SK-N-SH treated with all-trans-retinoic acid at 6 μM for 48 hours (cell line): ENCODE measurements at regions not wholly inside any gene's neighbourhood (a gene's known extent, or its start where the extent isn't known, plus 50 kb on each side); places are given as distances from the start of the nearest gene placed in this dataset.

ENCODE experiments used
- ATAC-seq: fragments of 200-7000 bp; cut with Tn5 transposase; 3 replicates; pipeline ENCODE4 v1.9.1; 2020; ENCODE audit warnings: mild to moderate bottlenecking, moderate library complexity
- ARNTL ChIP-seq: fragments of 450-650 bp; formaldehyde crosslinking; IDR thresholded peaks from 2 replicates; pipeline ENCODE4 v1.5.0; 2020; ENCODE audit warnings: low read depth, mild to moderate bottlenecking, moderate library complexity, borderline replicate concordance
- BACH2 ChIP-seq: fragments of 250-450 bp; sonication (Bioruptor Pico); IDR thresholded peaks from 2 replicates; pipeline ENCODE4 v1.9.0; 2021; ENCODE audit warnings: mild to moderate bottlenecking, borderline replicate concordance
- CSDC2 ChIP-seq: fragments of 250-450 bp; sonication (Bioruptor Pico); IDR thresholded peaks from 2 replicates; pipeline ENCODE4 v1.5.0; 2020; ENCODE audit warnings: mild to moderate bottlenecking, moderate library complexity
- ESRRG ChIP-seq: fragments of 250-450 bp; sonication (Bioruptor Pico); IDR thresholded peaks from 2 replicates; pipeline ENCODE4 v1.6.1; 2021; ENCODE audit warnings: mild to moderate bottlenecking
- GLIS3 ChIP-seq: fragments of 250-450 bp; sonication (Bioruptor Pico); IDR thresholded peaks from 2 replicates; pipeline ENCODE4 v1.5.0; 2020; ENCODE audit warnings: mild to moderate bottlenecking, moderate library complexity
- ISL1 ChIP-seq: fragments of 250-450 bp; sonication (Bioruptor Pico); IDR thresholded peaks from 2 replicates; pipeline ENCODE4 v2.1.2; 2022; ENCODE audit warnings: mild to moderate bottlenecking, moderate library complexity
- OSR1 ChIP-seq: fragments of 250-450 bp; sonication (Bioruptor Pico); IDR thresholded peaks from 2 replicates; pipeline ENCODE4 v1.8.0; 2022; ENCODE audit warnings: moderate library complexity, mild to moderate bottlenecking, inconsistent platforms
- PPARA ChIP-seq: fragments of 250-450 bp; sonication (Bioruptor Pico); IDR thresholded peaks from 2 replicates; pipeline ENCODE4 v1.5.0; 2020; ENCODE audit warnings: mild to moderate bottlenecking, borderline replicate concordance
- SNAI2 ChIP-seq: fragments of 250-450 bp; sonication (Bioruptor Pico); IDR thresholded peaks from 2 replicates; pipeline ENCODE4 v1.5.0; 2020; ENCODE audit warnings: mild to moderate bottlenecking, moderate library complexity
- TCF4 ChIP-seq: fragments of 250-450 bp; sonication (Bioruptor Pico); IDR thresholded peaks from 2 replicates; pipeline ENCODE4 v1.8.0; 2021; ENCODE audit warnings: mild to moderate bottlenecking, moderate library complexity, borderline replicate concordance
- ZC3H10 ChIP-seq: fragments of 250-450 bp; sonication (Bioruptor Pico); IDR thresholded peaks from 2 replicates; pipeline ENCODE4 v1.5.1; 2021; ENCODE audit warnings: mild to moderate bottlenecking, moderate library complexity
- ZFP3 ChIP-seq: fragments of 250-450 bp; sonication (Bioruptor Pico); IDR thresholded peaks from 2 replicates; pipeline ENCODE4 v1.5.0; 2020; ENCODE audit warnings: mild to moderate bottlenecking, moderate library complexity
- ZFP30 ChIP-seq: fragments of 450-650 bp; formaldehyde crosslinking; IDR thresholded peaks from 2 replicates; pipeline ENCODE4 v1.5.0; 2022; ENCODE audit warnings: mild to moderate bottlenecking, moderate library complexity
- ZNF565 ChIP-seq: fragments of 450-650 bp; formaldehyde crosslinking; conservative IDR thresholded peaks from 2 replicates; pipeline ENCODE4 v1.5.0; 2020; ENCODE audit warnings: low read depth, mild to moderate bottlenecking, moderate library complexity
- ZNF70 ChIP-seq: fragments of 450-650 bp; formaldehyde crosslinking; IDR thresholded peaks from 2 replicates; pipeline ENCODE4 v1.5.0; 2020; ENCODE audit warnings: mild to moderate bottlenecking, moderate library complexity
- ZNF8 ChIP-seq: fragments of 450-650 bp; formaldehyde crosslinking; IDR thresholded peaks from 2 replicates; pipeline ENCODE4 v1.5.0; 2020; ENCODE audit warnings: mild to moderate bottlenecking, moderate library complexity
- TF ChIP-seq, protein P1 (sequence below): fragments of 250-450 bp; sonication (Bioruptor Pico); IDR thresholded peaks from 2 replicates; pipeline ENCODE4 v1.8.0; 2020; ENCODE audit warnings: mild to moderate bottlenecking, moderate library complexity, borderline replicate concordance
- TF ChIP-seq, protein P2 (sequence below): fragments of 250-450 bp; sonication (Bioruptor Pico); IDR thresholded peaks from 2 replicates; pipeline ENCODE4 v1.5.1; 2021; ENCODE audit warnings: mild to moderate bottlenecking, moderate library complexity
- TF ChIP-seq, protein P3 (sequence below): fragments of 250-450 bp; sonication (Bioruptor Pico); IDR thresholded peaks from 2 replicates; pipeline ENCODE4 v1.8.0; 2021; ENCODE audit warnings: low read depth, mild to moderate bottlenecking, moderate library complexity, borderline replicate concordance
- TF ChIP-seq, protein P4 (sequence below): fragments of 250-450 bp; sonication (Bioruptor Pico); IDR thresholded peaks from 2 replicates; pipeline ENCODE4 v1.5.1; 2020; ENCODE audit warnings: low read depth, mild to moderate bottlenecking, moderate library complexity

DNA sequence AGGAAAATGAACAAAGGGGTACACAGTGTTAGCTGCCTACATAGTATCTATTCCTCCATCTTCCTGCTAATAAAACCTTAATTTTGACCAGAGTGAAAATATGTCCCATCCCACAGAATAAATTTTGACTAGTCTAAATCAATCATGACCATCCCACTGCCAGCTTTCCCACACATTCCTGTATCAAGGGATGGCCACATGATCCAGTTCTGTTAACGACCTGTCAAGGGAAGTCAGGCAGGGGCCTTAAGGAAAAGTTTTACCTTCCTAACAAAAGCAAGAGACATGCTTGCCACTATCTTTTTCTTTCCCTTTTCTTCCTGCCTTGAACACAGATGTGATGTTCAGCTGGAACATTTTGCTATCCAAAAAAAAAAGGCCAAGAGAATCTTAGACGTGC lies 185.0 kb upstream of the CHAC2 start:
- no peak for ATAC-seq
- TF ChIP-seq ZC3H10 (CRISPR knock-in tag) (no peak), OSR1 (CRISPR knock-in tag) (no peak), ARNTL (CRISPR knock-in tag) (no peak), TCF4 (CRISPR knock-in tag) (no peak), ZNF565 (CRISPR knock-in tag) (no peak), ZFP3 (CRISPR knock-in tag) (no peak), ZFP30 (CRISPR knock-in tag) (no peak), ESRRG (CRISPR knock-in tag) (no peak), GLIS3 (CRISPR knock-in tag) (no peak), ISL1 (CRISPR knock-in tag) (no peak), CSDC2 (no peak), ZNF8 (CRISPR knock-in tag) (no peak), PPARA (CRISPR knock-in tag) (no peak)
- TF ChIP-seq, protein P1, sequence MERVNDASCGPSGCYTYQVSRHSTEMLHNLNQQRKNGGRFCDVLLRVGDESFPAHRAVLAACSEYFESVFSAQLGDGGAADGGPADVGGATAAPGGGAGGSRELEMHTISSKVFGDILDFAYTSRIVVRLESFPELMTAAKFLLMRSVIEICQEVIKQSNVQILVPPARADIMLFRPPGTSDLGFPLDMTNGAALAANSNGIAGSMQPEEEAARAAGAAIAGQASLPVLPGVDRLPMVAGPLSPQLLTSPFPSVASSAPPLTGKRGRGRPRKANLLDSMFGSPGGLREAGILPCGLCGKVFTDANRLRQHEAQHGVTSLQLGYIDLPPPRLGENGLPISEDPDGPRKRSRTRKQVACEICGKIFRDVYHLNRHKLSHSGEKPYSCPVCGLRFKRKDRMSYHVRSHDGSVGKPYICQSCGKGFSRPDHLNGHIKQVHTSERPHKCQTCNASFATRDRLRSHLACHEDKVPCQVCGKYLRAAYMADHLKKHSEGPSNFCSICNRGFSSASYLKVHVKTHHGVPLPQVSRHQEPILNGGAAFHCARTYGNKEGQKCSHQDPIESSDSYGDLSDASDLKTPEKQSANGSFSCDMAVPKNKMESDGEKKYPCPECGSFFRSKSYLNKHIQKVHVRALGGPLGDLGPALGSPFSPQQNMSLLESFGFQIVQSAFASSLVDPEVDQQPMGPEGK (CRISPR knock-in tag), result no peak
- TF ChIP-seq, protein P2, sequence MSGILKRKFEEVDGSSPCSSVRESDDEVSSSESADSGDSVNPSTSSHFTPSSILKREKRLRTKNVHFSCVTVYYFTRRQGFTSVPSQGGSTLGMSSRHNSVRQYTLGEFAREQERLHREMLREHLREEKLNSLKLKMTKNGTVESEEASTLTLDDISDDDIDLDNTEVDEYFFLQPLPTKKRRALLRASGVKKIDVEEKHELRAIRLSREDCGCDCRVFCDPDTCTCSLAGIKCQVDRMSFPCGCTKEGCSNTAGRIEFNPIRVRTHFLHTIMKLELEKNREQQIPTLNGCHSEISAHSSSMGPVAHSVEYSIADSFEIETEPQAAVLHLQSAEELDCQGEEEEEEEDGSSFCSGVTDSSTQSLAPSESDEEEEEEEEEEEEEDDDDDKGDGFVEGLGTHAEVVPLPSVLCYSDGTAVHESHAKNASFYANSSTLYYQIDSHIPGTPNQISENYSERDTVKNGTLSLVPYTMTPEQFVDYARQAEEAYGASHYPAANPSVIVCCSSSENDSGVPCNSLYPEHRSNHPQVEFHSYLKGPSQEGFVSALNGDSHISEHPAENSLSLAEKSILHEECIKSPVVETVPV (CRISPR knock-in tag), result no peak

DNA sequence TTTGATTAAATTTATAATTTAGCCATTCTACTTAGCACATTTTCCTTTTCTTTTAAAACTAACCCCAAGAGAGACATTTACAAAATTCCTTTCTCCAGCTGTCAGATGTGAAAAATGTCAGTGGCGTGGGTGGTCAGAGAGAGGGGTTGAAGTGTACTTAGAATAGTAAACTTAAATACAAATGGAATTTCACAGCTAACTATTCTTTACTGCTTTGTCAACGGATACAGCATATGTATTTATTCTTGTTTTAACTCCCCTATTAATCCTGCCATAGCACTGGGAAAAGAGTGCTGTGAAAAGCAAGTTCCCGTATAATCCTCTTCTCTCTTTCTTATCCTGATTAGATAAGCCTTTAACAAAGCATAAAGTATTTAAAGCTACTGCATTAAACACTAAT lies 191.4 kb upstream of the CHAC2 start:
- no peak for TF ChIP-seq ARNTL (CRISPR knock-in tag)
- no peak for TF ChIP-seq ZFP3 (CRISPR knock-in tag)
- TF ChIP-seq ZNF565 (CRISPR knock-in tag), result no peak
- TF ChIP-seq BACH2, result no peak
- no peak for TF ChIP-seq ZNF70 (CRISPR knock-in tag)
- TF ChIP-seq, protein P3, sequence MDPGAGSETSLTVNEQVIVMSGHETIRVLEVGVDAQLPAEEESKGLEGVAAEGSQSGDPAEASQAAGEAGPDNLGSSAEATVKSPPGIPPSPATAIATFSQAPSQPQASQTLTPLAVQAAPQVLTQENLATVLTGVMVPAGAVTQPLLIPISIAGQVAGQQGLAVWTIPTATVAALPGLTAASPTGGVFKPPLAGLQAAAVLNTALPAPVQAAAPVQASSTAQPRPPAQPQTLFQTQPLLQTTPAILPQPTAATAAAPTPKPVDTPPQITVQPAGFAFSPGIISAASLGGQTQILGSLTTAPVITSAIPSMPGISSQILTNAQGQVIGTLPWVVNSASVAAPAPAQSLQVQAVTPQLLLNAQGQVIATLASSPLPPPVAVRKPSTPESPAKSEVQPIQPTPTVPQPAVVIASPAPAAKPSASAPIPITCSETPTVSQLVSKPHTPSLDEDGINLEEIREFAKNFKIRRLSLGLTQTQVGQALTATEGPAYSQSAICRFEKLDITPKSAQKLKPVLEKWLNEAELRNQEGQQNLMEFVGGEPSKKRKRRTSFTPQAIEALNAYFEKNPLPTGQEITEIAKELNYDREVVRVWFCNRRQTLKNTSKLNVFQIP (CRISPR knock-in tag), result no peak
- TF ChIP-seq, protein P4, sequence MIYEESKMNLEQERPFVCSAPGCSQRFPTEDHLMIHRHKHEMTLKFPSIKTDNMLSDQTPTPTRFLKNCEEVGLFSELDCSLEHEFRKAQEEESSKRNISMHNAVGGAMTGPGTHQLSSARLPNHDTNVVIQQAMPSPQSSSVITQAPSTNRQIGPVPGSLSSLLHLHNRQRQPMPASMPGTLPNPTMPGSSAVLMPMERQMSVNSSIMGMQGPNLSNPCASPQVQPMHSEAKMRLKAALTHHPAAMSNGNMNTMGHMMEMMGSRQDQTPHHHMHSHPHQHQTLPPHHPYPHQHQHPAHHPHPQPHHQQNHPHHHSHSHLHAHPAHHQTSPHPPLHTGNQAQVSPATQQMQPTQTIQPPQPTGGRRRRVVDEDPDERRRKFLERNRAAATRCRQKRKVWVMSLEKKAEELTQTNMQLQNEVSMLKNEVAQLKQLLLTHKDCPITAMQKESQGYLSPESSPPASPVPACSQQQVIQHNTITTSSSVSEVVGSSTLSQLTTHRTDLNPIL (CRISPR knock-in tag), result no peak
- ATAC-seq, result no peak

DNA sequence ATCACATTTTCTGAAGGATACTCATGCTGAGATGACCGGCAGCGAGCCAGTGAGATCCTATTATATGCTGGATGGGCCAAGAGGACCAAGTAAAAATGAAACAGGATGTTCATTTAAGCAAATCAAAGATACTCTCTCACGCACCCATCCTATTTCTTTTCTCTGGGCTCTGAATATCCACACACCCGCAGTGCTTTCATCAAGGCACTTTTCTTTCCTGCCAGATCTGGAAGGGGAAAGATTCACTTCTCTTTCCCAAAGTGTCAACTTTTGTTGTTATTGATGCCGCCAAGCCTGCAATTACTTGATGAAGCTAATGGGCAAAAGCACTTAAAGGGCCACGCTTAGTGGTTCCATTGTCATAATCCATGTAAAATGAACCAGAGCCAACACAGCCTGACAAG lies 191.9 kb upstream of the CHAC2 start:
- no peak for ATAC-seq
- TF ChIP-seq ESRRG (CRISPR knock-in tag), result no peak
- TF ChIP-seq, protein P1 (CRISPR knock-in tag), result no peak
- no peak for TF ChIP-seq SNAI2 (CRISPR knock-in tag)
- TF ChIP-seq, all 23 proteins: peak for 0

DNA sequence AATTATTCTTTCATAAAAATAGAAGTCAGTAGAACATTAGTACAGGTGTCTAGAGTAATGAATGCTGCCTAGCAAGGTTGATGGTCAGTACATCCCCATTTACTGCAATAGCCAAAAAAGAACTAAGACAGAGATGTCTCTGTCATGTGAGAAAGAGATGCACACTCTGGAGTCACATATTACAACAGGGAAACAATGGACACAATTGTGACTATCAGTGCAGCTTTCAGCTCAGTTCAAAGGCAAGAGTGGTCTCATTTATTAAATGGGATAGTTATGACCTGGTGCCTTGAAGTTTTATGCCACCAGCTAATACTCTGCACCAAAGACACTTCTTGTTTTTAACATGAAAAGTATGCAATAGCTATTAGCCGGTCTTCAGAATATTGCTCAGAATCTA lies 194.9 kb upstream of the CHAC2 start:
- TF ChIP-seq ZFP30 (CRISPR knock-in tag), result no peak
- TF ChIP-seq SNAI2 (CRISPR knock-in tag), result no peak
- no peak for TF ChIP-seq BACH2
- TF ChIP-seq, protein P2 (CRISPR knock-in tag), result no peak
- TF ChIP-seq OSR1 (CRISPR knock-in tag), result no peak
- no peak for ATAC-seq
